ENCODE measurements at regions not wholly inside any gene's neighbourhood (a gene's known extent, or its start where the extent isn't known, plus 50 kb on each side); places are given as distances from the start of the nearest gene placed in this dataset.

GRCh38 chr10:50992356-50992901 is 81.9 kb upstream of the PRKG1 start:
- TF ChIP-seq CTCF (IDR thresholded peaks at IDR 0.05) (no peak), POLR2A (IDR thresholded peaks at IDR 0.05) (no peak)

Measured in adrenal gland (tissue), 5 donors.